ENCODE measurements at regions not wholly inside any gene's neighbourhood (a gene's known extent, or its start where the extent isn't known, plus 50 kb on each side); places are given as distances from the start of the nearest gene placed in this dataset.

DNA sequence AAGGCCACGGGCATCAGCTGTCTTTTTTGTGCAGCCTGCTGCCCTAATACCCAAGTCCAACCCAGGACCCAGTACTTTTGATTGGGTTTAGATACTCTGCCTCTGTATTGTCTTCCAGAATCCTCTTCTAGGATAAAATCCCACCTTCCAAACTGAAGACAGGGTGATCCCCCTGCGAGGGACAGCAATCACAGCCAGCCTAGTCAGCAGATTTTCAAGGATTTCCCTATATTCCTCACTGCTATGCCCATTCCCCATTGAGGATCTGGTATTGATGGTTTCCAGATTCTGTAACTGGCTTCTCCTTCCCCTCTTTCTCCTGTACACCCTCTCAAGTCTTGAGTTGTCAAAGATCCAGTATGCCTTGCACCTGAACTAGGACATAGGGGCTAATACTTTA, 389.4 kb downstream of the TRIM36 start:
- TF ChIP-seq, protein P1, sequence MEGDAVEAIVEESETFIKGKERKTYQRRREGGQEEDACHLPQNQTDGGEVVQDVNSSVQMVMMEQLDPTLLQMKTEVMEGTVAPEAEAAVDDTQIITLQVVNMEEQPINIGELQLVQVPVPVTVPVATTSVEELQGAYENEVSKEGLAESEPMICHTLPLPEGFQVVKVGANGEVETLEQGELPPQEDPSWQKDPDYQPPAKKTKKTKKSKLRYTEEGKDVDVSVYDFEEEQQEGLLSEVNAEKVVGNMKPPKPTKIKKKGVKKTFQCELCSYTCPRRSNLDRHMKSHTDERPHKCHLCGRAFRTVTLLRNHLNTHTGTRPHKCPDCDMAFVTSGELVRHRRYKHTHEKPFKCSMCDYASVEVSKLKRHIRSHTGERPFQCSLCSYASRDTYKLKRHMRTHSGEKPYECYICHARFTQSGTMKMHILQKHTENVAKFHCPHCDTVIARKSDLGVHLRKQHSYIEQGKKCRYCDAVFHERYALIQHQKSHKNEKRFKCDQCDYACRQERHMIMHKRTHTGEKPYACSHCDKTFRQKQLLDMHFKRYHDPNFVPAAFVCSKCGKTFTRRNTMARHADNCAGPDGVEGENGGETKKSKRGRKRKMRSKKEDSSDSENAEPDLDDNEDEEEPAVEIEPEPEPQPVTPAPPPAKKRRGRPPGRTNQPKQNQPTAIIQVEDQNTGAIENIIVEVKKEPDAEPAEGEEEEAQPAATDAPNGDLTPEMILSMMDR (conservative IDR thresholded peaks at IDR 0.05; ENCODE audit: low read depth) = no peak
- no peak for DNase-seq (ENCODE audit: low spot score)
- no peak overlapping the region for H3K27ac ChIP-seq
- POLR2A ChIA-PET (ENCODE audit: low non-redundant PET) = no interaction called here
- CTCF ChIA-PET = interaction anchor here (0.7 kb wide), 1 partner anchor 877 kb away, joined by 3 read pairs; no protein-coding TSS in a partner anchor

DNA sequence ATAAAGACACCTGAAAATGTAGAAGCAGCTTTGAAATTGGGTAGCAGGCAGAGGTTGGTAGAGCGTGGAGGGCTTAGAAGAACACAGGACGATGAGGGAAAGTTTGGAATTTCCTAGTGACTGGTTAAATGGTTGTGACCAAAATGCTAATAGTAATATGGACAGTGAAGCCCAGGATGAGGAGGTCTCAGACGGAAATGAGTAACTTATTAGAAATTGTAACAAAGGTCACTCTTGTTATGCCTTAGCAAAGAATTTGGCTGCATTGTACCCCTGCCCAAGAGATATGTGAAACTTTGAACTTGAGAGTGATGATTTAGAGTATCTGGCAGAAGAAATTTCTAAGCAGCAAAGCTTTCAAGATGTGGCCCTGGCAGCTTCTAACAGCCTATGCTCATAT, 382.5 kb downstream of the KCNN2 start:
- POLR2A ChIA-PET (ENCODE audit: low non-redundant PET) = no interaction called here
- CTCF ChIA-PET = no interaction called here
- H3K27ac ChIP-seq = no peak overlapping the region
- no peak for DNase-seq (ENCODE audit: low spot score)
- TF ChIP-seq, protein P1 (conservative IDR thresholded peaks at IDR 0.05; ENCODE audit: low read depth) = no peak

DNA sequence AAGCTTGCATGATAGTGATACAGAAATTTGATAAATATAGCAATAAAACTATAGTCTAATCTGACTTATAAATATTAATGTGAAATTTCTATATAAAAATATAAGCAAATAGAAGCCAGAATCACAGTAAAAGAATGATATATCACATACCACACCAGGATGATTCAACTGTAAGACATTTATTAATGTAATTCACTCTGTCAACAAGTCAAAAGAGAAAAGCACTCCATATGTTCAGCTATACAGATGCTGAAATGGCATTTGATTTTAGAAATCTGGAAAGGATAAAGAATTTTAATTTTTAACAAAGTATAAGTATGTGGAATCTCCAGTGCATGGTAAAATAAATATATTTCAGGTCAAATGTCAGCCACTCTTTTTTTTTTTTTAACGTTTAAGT, 372.4 kb downstream of the KCNN2 start:
- ChIA-PET CTCF (no interaction called here), POLR2A (ENCODE audit: low non-redundant PET) (no interaction called here)
- no peak for DNase-seq (ENCODE audit: low spot score)
- H3K27ac ChIP-seq = no peak overlapping the region
- TF ChIP-seq, protein P1 (conservative IDR thresholded peaks at IDR 0.05; ENCODE audit: low read depth) = no peak

DNA sequence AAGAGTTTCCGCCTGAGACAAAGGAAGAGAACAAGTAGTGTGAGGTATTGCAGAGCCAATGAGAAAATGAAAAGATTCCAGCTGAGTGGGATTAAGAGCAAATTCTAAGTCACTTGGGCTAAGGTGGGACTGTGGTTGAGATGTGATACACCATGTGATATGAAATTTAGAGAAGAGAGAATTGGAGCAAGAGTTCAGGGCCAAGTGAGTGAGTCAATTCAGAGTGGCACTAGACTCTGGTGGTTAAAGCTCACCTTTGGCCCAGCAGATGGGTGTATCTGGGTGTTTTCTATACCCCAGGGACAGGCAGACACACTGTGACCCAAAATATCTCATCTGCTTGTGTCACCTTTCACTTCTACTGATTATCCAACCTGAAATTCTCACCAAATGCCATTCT, 368.1 kb downstream of the KCNN2 start:
- ChIA-PET POLR2A (ENCODE audit: low non-redundant PET) (no interaction called here), CTCF (no interaction called here)
- TF ChIP-seq, protein P1 (conservative IDR thresholded peaks at IDR 0.05; ENCODE audit: low read depth) = no peak
- no peak for DNase-seq (ENCODE audit: low spot score)
- H3K27ac ChIP-seq = no peak overlapping the region

DNA sequence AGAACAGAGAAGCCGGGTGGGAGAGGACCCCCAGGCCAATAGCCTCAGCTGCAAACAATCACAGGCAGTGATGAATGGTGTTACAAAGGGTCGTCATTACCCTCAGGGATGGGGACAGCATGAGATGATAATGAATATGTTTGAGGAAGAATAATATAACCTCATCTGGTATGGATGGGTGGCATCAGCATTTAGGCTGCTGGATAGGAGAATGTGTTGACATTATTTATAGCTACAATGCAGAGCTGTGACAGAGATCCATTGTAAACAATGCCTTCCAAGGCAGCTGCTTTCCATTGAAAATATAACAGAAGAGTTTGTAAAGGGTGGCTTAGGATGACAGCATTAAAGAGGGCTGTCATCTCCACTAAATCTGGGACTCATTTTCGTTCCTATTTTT, 365.5 kb downstream of the KCNN2 start:
- TF ChIP-seq, protein P1 (conservative IDR thresholded peaks at IDR 0.05; ENCODE audit: low read depth) = no peak
- H3K27ac ChIP-seq = no peak overlapping the region
- ChIA-PET POLR2A (ENCODE audit: low non-redundant PET) (no interaction called here), CTCF (no interaction called here)
- DNase-seq (ENCODE audit: low spot score) = no peak

DNA sequence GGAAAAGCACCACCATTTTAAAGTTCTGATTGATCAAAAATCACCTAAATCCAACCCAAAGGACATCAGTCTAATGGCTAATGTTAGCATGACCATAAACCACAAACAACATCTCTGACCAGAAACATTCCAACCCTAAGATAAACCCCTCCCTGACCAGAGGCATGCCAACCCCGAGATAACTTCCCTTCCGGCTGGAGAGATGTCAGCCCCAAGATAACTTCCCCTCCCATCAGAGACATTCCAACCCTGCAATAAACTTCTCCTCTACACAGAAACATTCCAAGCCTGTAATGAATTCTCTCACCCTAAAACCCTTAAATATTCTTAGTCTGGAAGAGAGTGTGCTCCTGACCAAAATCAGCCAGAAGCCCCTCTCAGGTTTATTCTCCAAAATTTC, 364.3 kb downstream of the KCNN2 start:
- DNase-seq (ENCODE audit: low spot score) = no peak
- H3K27ac ChIP-seq = no peak overlapping the region
- TF ChIP-seq, protein P1 (conservative IDR thresholded peaks at IDR 0.05; ENCODE audit: low read depth) = no peak
- ChIA-PET POLR2A (ENCODE audit: low non-redundant PET) (no interaction called here), CTCF (no interaction called here)

DNA sequence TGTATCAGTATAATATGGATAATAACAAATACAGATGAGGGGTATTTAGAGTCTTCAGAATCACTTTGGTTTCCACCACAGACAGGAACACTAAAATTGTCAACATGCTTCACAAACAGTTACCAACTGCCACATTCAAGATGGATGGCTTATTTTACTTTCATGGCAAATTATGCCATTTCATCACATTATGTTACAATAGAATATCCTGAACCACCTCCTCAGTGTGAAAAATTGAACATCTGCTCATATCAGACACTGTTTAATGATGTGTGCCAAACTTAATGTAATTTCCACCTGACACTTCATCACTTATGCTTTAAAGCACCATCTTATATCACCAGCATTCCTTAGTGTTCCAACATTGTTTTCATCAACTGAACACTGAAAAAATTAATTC, 357.4 kb downstream of the KCNN2 start:
- no peak for DNase-seq (ENCODE audit: low spot score)
- POLR2A ChIA-PET (ENCODE audit: low non-redundant PET) = no interaction called here
- CTCF ChIA-PET = no interaction called here
- no peak overlapping the region for H3K27ac ChIP-seq
- TF ChIP-seq, protein P1 (conservative IDR thresholded peaks at IDR 0.05; ENCODE audit: low read depth) = no peak
